HCT116 (cell line): ENCODE measurements at regions not wholly inside any gene's neighbourhood (a gene's known extent, or its start where the extent isn't known, plus 50 kb on each side); places are given as distances from the start of the nearest gene placed in this dataset.

ENCODE experiments used
- ATAC-seq: fragments of 200-7000 bp; cut with Tn5 transposase; 2 replicates; pipeline ENCODE4 v1.9.1; 2020; ENCODE audit warnings: mild to moderate bottlenecking, moderate library complexity
- BruUV-seq: library from RNA; stranded (reverse); fragments of 400-500 nt; replicated peaks from 2 replicates; lab custom pipeline; 2021; lab: Mats Ljungman, UMichigan
- CTCF ChIA-PET: fragments of 300-600 bp; sonication (Branson Sonifier 250); formaldehyde crosslinking; loops from one replicate; lab custom pipeline; 2021; ENCODE audit warnings: antibody characterized with exemption; lab: Charles Lee
- POLR2A ChIA-PET: fragments of 300-600, 350-600 bp; sonication (Branson Sonifier 250); formaldehyde crosslinking; loops from one replicate; lab custom pipeline; 2021; ENCODE audit warnings: antibody characterized with exemption; lab: Charles Lee
- RAD21 ChIA-PET, 2 experiments: fragments of 300-600 bp; sonication (Branson Sonifier 250); formaldehyde crosslinking; loops; one replicate each; lab custom pipeline; 2023; ENCODE audit warnings: low total read pairs in 2 of 2; ENCODE audit not compliant: uncharacterized antibody in 2 of 2, unreplicated experiment in 2 of 2, low non-redundant PET in 1 of 2; lab: Charles Lee
- DNase-seq: peaks from one replicate; pipeline ENCODE4 v3.0.0-alpha.2; 2010; ENCODE audit warnings: low read depth, low spot score
- H2AFZ ChIP-seq: fragments of 200-600 bp; shearing (Covaris generic), sonication (generic); 2 replicates; pipeline ENCODE4 v1.6.1; 2017; ENCODE audit warnings: low read depth, mixed run types, mixed read lengths, antibody characterized with exemption, low read length; ENCODE audit not compliant: poor library complexity, severe bottlenecking
- H3K27ac ChIP-seq: 2 replicates; pipeline ENCODE4 v1.5.1; 2012; ENCODE audit warnings: low read depth, low read length
- H3K27me3 ChIP-seq: fragments of 200-600 bp; sonication (generic); 2 replicates; pipeline ENCODE4 v1.6.1; 2016; ENCODE audit warnings: mixed run types, low read length, mixed read lengths; ENCODE audit not compliant: insufficient read depth
- H3K36me3 ChIP-seq, 2 experiments: fragments of 200-500 bp in 1 of 2; fragments of 200-600 bp in 1 of 2; sonication (Bioruptor generic) in 1 of 2; sonication (generic) in 1 of 2; 2 replicates each; pipeline versions ENCODE4 v1.5.1 to v1.6.1; 2014 to 2016; ENCODE audit warnings: low read length in 2 of 2, inconsistent platforms in 1 of 2, mixed read lengths in 1 of 2, mixed run types in 1 of 2; ENCODE audit not compliant: insufficient read depth in 2 of 2, control insufficient read depth in 1 of 2
- H3K4me1 ChIP-seq, 2 experiments: fragments of 200-600 bp in 1 of 2; sonication (generic) in 1 of 2; 2 replicates each; pipeline versions ENCODE4 v1.5.1 to v1.6.1; 2012 to 2017; ENCODE audit warnings: low read length in 2 of 2, inconsistent platforms in 1 of 2, mild to moderate bottlenecking in 1 of 2, mixed read lengths in 1 of 2, mixed run types in 1 of 2, moderate library complexity in 1 of 2; ENCODE audit not compliant: insufficient read depth in 2 of 2, control insufficient read depth in 1 of 2
- H3K4me2 ChIP-seq: fragments of 200-600 bp; sonication (generic); 2 replicates; pipeline ENCODE4 v1.6.1; 2017; ENCODE audit warnings: mixed run types, low read length, mixed read lengths
- H3K4me3 ChIP-seq, 2 experiments: fragments of 200-600 bp in 1 of 2; sonication (generic) in 1 of 2; replicated peaks in 1 of 2; 2 replicates each; pipeline ENCODE4 v1.5.1; 2011 to 2016; ENCODE audit warnings: low read length in 2 of 2, control low read depth in 1 of 2, low read depth in 1 of 2, mild to moderate bottlenecking in 1 of 2, mixed read lengths in 1 of 2, mixed run types in 1 of 2
- H3K79me2 ChIP-seq: fragments of 200-600 bp; sonication (generic); 2 replicates; pipeline ENCODE4 v1.6.1; 2017; ENCODE audit warnings: mild to moderate bottlenecking, mixed run types, low read length, moderate library complexity, mixed read lengths; ENCODE audit not compliant: insufficient read depth
- H3K9ac ChIP-seq: fragments of 200-600 bp; sonication (generic); 2 replicates; pipeline ENCODE4 v1.6.1; 2016; ENCODE audit warnings: low read length, mixed read lengths
- H3K9me2 ChIP-seq: fragments of 200-600 bp; sonication (generic), shearing (Covaris generic); 2 replicates; pipeline ENCODE4 v1.6.1; 2017; ENCODE audit warnings: mixed run types, mild to moderate bottlenecking, moderate library complexity; ENCODE audit not compliant: insufficient read depth
- H3K9me3 ChIP-seq, 2 experiments: fragments of 200-500 bp in 1 of 2; fragments of 200-600 bp in 1 of 2; sonication (Bioruptor generic) in 1 of 2; sonication (generic) in 1 of 2; 2 replicates each; pipeline ENCODE4 v1.6.1; 2014 to 2017; ENCODE audit warnings: low read length in 2 of 2, mixed read lengths in 2 of 2, inconsistent platforms in 1 of 2, low read depth in 1 of 2, mild to moderate bottlenecking in 1 of 2, mixed run types in 1 of 2, moderate library complexity in 1 of 2; ENCODE audit not compliant: control insufficient read depth in 1 of 2, insufficient read depth in 1 of 2
- H4K20me1 ChIP-seq: fragments of 200-600 bp; sonication (generic), shearing (Covaris generic); 2 replicates; pipeline ENCODE4 v1.6.1; 2017; ENCODE audit warnings: mixed run types, mild to moderate bottlenecking, moderate library complexity; ENCODE audit not compliant: insufficient read depth
- CBX3 ChIP-seq: IDR thresholded peaks from 2 replicates; pipeline ENCODE4 v1.6.1; 2012; ENCODE audit warnings: low read depth
- EGR1 ChIP-seq: IDR thresholded peaks from 2 replicates; pipeline ENCODE4 v1.6.1; 2012; ENCODE audit warnings: low read depth
- ELF1 ChIP-seq: IDR thresholded peaks from 2 replicates; pipeline ENCODE4 v1.6.1; 2012; ENCODE audit warnings: low read depth, borderline replicate concordance
- JUND ChIP-seq: IDR thresholded peaks from 2 replicates; pipeline ENCODE4 v1.6.1; 2012
- POLR2A ChIP-seq: IDR thresholded peaks from 2 replicates; pipeline ENCODE4 v1.7.0; 2011; ENCODE audit warnings: borderline replicate concordance; ENCODE audit not compliant: insufficient read depth, insufficient read length; ENCODE audit errors: extremely low read depth
- POLR2AphosphoS5 ChIP-seq: IDR thresholded peaks from 2 replicates; pipeline ENCODE4 v1.6.1; 2011; ENCODE audit warnings: mild to moderate bottlenecking, low read depth, low read length, moderate library complexity
- RAD21 ChIP-seq: IDR thresholded peaks from 2 replicates; pipeline ENCODE4 v1.6.1; 2012; ENCODE audit warnings: low read depth, mild to moderate bottlenecking
- SIN3A ChIP-seq: IDR thresholded peaks from 2 replicates; pipeline ENCODE4 v1.6.1; 2012; ENCODE audit warnings: low read depth
- TCF7L2 ChIP-seq: IDR thresholded peaks from 2 replicates; pipeline ENCODE4 v1.7.0; 2011; ENCODE audit warnings: borderline replicate concordance, inconsistent platforms; ENCODE audit not compliant: insufficient read depth, insufficient read length; ENCODE audit errors: extremely low read depth
- ZFX ChIP-seq: fragments of 450-650 bp; IDR thresholded peaks from 2 replicates; pipeline ENCODE4 v1.6.1; 2017
- ZNF274 ChIP-seq: fragments of 200-500 bp; sonication (Bioruptor generic); IDR thresholded peaks from 2 replicates; pipeline ENCODE4 v1.6.1; 2014; ENCODE audit warnings: mild to moderate bottlenecking, low read depth, low read length, inconsistent platforms
- intact Hi-C: fragments of 100-400 bp; cut with micrococcal nuclease; formaldehyde crosslinking; loops from 2 replicates; pipeline ENCODE4 v1.10.0; 2022
- TF ChIP-seq, protein P1 (sequence below): IDR thresholded peaks from 2 replicates; pipeline ENCODE4 v1.6.1; 2011; ENCODE audit warnings: mild to moderate bottlenecking, low read length, moderate library complexity; ENCODE audit not compliant: insufficient replicate concordance; ENCODE audit errors: extremely low read depth
- TF ChIP-seq, protein P2 (sequence below): IDR thresholded peaks from 2 replicates; pipeline ENCODE4 v1.6.1; 2012; ENCODE audit warnings: low read depth
- TF ChIP-seq, protein P3 (sequence below): IDR thresholded peaks from 2 replicates; pipeline ENCODE4 v1.6.1; 2012
- TF ChIP-seq, protein P4 (sequence below), 3 experiments: fragments of 200-600 bp in 1 of 3; sonication (generic) in 1 of 3; IDR thresholded peaks in 2 of 3; conservative IDR thresholded peaks in 1 of 3; 2 replicates each; pipeline ENCODE4 v1.5.1; 2012 to 2017; ENCODE audit warnings: low read depth in 2 of 3, low read length in 2 of 3, antibody characterized with exemption in 1 of 3, borderline replicate concordance in 1 of 3, control low read depth in 1 of 3, mild to moderate bottlenecking in 1 of 3, mixed read lengths in 1 of 3, mixed run types in 1 of 3, moderate library complexity in 1 of 3; ENCODE audit not compliant: insufficient read depth in 1 of 3

DNA sequence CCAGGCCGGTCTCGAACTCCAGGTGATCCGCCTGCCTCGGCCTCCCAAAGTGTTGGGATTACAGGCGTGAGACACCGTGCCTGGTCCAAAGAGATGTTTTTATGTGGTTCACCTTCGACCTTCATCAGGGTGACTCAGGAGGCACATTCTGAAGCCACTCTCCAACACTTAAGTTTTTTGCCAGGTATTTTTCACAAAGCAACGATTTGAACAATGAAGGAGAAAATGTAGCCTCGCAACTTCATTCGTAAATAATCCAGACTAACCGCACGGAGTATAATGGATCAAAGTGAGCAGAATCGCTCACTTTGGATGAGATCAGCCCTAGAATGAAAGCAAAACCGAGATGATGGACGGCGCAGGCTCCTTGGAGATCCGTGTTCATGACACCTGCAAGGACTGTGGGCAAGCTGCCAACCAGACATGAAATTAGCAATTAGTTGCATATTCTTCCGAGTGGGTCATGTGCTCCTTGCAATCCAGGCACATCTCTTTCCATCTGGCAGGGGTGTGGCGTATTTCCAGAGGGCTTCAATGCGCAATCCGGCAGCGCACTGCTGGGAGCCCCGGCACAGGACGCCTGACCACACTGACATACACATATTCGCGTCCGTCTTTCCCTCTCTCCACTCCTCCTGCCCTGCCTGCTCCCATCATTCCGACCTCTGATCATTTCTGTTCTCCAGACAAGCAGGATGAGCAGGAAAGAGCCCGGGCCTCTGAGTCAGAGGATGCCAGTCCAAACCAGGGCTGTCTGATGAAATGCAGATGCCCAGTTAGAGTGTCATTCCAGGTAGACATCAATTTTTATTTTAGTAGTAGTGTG lies 148.4 kb downstream of the KLF6 start:
- intact Hi-C loops = no loop called here
- POLR2A ChIA-PET = no interaction called here

More for the DNA sequence above, 148.4 kb downstream of the KLF6 start:
- DNase-seq = peak; percentile 13
- H2AFZ ChIP-seq = peak overlapping the region; percentile 77
- peak overlapping the region; percentile 67 for H3K4me2 ChIP-seq
- H3K4me1 ChIP-seq = peaks cover 0 to 24% of the 10 kb centered on the region in 2 experiments; a peak in 3 of 4 replicates
- TF ChIP-seq POLR2A (no peak), RAD21 (no peak), POLR2AphosphoS5 (no peak), JUND (no peak), CBX3 (no peak), SIN3A (no peak), ZNF274 (no peak), TCF7L2 (no peak), EGR1 (no peak), ZFX (no peak), ELF1 (no peak)
- TF ChIP-seq, protein P1, sequence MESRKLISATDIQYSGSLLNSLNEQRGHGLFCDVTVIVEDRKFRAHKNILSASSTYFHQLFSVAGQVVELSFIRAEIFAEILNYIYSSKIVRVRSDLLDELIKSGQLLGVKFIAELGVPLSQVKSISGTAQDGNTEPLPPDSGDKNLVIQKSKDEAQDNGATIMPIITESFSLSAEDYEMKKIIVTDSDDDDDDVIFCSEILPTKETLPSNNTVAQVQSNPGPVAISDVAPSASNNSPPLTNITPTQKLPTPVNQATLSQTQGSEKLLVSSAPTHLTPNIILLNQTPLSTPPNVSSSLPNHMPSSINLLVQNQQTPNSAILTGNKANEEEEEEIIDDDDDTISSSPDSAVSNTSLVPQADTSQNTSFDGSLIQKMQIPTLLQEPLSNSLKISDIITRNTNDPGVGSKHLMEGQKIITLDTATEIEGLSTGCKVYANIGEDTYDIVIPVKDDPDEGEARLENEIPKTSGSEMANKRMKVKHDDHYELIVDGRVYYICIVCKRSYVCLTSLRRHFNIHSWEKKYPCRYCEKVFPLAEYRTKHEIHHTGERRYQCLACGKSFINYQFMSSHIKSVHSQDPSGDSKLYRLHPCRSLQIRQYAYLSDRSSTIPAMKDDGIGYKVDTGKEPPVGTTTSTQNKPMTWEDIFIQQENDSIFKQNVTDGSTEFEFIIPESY = no peak
- TF ChIP-seq, protein P2, sequence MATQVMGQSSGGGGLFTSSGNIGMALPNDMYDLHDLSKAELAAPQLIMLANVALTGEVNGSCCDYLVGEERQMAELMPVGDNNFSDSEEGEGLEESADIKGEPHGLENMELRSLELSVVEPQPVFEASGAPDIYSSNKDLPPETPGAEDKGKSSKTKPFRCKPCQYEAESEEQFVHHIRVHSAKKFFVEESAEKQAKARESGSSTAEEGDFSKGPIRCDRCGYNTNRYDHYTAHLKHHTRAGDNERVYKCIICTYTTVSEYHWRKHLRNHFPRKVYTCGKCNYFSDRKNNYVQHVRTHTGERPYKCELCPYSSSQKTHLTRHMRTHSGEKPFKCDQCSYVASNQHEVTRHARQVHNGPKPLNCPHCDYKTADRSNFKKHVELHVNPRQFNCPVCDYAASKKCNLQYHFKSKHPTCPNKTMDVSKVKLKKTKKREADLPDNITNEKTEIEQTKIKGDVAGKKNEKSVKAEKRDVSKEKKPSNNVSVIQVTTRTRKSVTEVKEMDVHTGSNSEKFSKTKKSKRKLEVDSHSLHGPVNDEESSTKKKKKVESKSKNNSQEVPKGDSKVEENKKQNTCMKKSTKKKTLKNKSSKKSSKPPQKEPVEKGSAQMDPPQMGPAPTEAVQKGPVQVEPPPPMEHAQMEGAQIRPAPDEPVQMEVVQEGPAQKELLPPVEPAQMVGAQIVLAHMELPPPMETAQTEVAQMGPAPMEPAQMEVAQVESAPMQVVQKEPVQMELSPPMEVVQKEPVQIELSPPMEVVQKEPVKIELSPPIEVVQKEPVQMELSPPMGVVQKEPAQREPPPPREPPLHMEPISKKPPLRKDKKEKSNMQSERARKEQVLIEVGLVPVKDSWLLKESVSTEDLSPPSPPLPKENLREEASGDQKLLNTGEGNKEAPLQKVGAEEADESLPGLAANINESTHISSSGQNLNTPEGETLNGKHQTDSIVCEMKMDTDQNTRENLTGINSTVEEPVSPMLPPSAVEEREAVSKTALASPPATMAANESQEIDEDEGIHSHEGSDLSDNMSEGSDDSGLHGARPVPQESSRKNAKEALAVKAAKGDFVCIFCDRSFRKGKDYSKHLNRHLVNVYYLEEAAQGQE = no peak
- TF ChIP-seq, protein P3, sequence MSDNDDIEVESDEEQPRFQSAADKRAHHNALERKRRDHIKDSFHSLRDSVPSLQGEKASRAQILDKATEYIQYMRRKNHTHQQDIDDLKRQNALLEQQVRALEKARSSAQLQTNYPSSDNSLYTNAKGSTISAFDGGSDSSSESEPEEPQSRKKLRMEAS = no peak
- TF ChIP-seq, protein P4, sequence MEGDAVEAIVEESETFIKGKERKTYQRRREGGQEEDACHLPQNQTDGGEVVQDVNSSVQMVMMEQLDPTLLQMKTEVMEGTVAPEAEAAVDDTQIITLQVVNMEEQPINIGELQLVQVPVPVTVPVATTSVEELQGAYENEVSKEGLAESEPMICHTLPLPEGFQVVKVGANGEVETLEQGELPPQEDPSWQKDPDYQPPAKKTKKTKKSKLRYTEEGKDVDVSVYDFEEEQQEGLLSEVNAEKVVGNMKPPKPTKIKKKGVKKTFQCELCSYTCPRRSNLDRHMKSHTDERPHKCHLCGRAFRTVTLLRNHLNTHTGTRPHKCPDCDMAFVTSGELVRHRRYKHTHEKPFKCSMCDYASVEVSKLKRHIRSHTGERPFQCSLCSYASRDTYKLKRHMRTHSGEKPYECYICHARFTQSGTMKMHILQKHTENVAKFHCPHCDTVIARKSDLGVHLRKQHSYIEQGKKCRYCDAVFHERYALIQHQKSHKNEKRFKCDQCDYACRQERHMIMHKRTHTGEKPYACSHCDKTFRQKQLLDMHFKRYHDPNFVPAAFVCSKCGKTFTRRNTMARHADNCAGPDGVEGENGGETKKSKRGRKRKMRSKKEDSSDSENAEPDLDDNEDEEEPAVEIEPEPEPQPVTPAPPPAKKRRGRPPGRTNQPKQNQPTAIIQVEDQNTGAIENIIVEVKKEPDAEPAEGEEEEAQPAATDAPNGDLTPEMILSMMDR (IDR thresholded peaks at IDR 0.05 in 2 of 3, conservative IDR thresholded peaks at IDR 0.05 in 1 of 3; ENCODE audit: borderline replicate concordance in 1 of 3, insufficient read depth in 1 of 3, low read depth in 2 of 3, low read length in 2 of 3) = no peak
- no peak overlapping the region for H3K9ac ChIP-seq
- no peaks in the 10 kb centered on the region for H3K9me3 ChIP-seq
- CTCF ChIA-PET = no interaction called here
- H4K20me1 ChIP-seq = no peaks in the 10 kb centered on the region
- peak; percentile 80 for ATAC-seq
- no peaks in the 10 kb centered on the region for H3K36me3 ChIP-seq
- peak overlapping the region; percentile 24 to 43 for H3K4me3 ChIP-seq
- no peaks in the 10 kb centered on the region for H3K27me3 ChIP-seq
- H3K79me2 ChIP-seq = no peaks in the 10 kb centered on the region
- no TSS peak for BruUV-seq
- RAD21 ChIA-PET = no interaction called here
- H3K27ac ChIP-seq = no peak overlapping the region
- H3K9me2 ChIP-seq = no peaks in the 10 kb centered on the region
